AG10803 (cell line): ENCODE measurements at regions not wholly inside any gene's neighbourhood (a gene's known extent, or its start where the extent isn't known, plus 50 kb on each side); places are given as distances from the start of the nearest gene placed in this dataset.
A peak's percentile ranks its signal among the peaks of the same experiment; 100 is the strongest.

Experiments used
- DNase-seq: peaks from one replicate; pipeline ENCODE4 v3.0.0; 2010; ENCODE audit warnings: low read depth
- H3K4me3 ChIP-seq: 2 replicates; pipeline ENCODE4 v1.5.1; 2011; ENCODE audit warnings: mild to moderate bottlenecking, low read length, control low read depth
- CTCF ChIP-seq: conservative IDR thresholded peaks from 2 replicates; pipeline ENCODE4 v1.5.1; 2011; ENCODE audit warnings: mild to moderate bottlenecking, low read length, control low read depth, inconsistent platforms

- DNase-seq: no peak
- H3K4me3 ChIP-seq: no peak overlapping the region
- TF ChIP-seq CTCF: no peak
These were observed 297.3 kb downstream of the GRB14 start for GRCh38 chr2:164323978-164324377.

GRCh38 chr2:164314148-164314547 lies 307.1 kb downstream of the GRB14 start:
- no peak overlapping the region for H3K4me3 ChIP-seq
- TF ChIP-seq CTCF: no peak
- peak; percentile 5 for DNase-seq

- DNase-seq: no peak
- no peak overlapping the region for H3K4me3 ChIP-seq
- TF ChIP-seq CTCF: no peak
These were observed 314.4 kb downstream of the GRB14 start for GRCh38 chr2:164306872-164307271.

- DNase-seq: no peak
- no peak for TF ChIP-seq CTCF
- no peak overlapping the region for H3K4me3 ChIP-seq
These were observed 318.5 kb downstream of the GRB14 start for GRCh38 chr2:164302786-164303185.

GRCh38 chr2:164288235-164288634 lies 333.0 kb downstream of the GRB14 start:
- TF ChIP-seq CTCF: no peak
- DNase-seq: no peak
- no peak overlapping the region for H3K4me3 ChIP-seq

- TF ChIP-seq CTCF: no peak
- H3K4me3 ChIP-seq: no peak overlapping the region
- DNase-seq: no peak
These were observed 334.2 kb downstream of the GRB14 start for GRCh38 chr2:164287056-164287455.

- no peak for DNase-seq
These were observed 335.7 kb downstream of the GRB14 start for GRCh38 chr2:164285576-164285975.

More at GRCh38 chr2:164285576-164285975, 335.7 kb downstream of the GRB14 start:
- no peak overlapping the region for H3K4me3 ChIP-seq
- no peak for TF ChIP-seq CTCF
